HepG2 (cell line): ENCODE measurements at regions not wholly inside any gene's neighbourhood (a gene's known extent, or its start where the extent isn't known, plus 50 kb on each side); places are given as distances from the start of the nearest gene placed in this dataset.

Experiments
- ATAC-seq: fragments of 200-7000 bp; cut with Tn5 transposase; 3 replicates; pipeline ENCODE4 v1.9.1; 2020; ENCODE audit warnings: mild to moderate bottlenecking, moderate library complexity
- BruUV-seq: library from RNA; stranded (reverse); fragments of 400-500 nt; replicated peaks from 2 replicates; lab custom pipeline; 2021; lab: Mats Ljungman, UMichigan
- CTCF ChIA-PET: fragments of 300-600 bp; formaldehyde crosslinking; extraction: SDS; loops from one replicate; lab custom pipeline; 2021; ENCODE audit warnings: low total read pairs, inconsistent platforms, low intra/inter-chr PET ratio; lab: Yijun Ruan, JAX
- POLR2A ChIA-PET: fragments of 350-600 bp; sonication (Branson Sonifier 250); formaldehyde crosslinking; loops from one replicate; lab custom pipeline; 2020; ENCODE audit warnings: antibody characterized with exemption, inconsistent platforms; lab: Yijun Ruan, JAX
- DNase-seq: peaks from one replicate; pipeline ENCODE4 v3.0.0-alpha.2; 2015; ENCODE audit warnings: low spot score
- FAIRE-seq: peaks from 3 replicates; lab custom pipeline; 2011; peaks lifted over from hg19 to GRCh38; lab: Jason Lieb, UNC
- H2AFZ ChIP-seq: one replicate; pipeline ENCODE4 v1.6.1; 2011; ENCODE audit warnings: low read length, inconsistent platforms
- H3K27ac ChIP-seq: fragments of 300-600 bp; 3 replicates; pipeline ENCODE4 v1.8.0; 2011; ENCODE audit warnings: mixed run types, mild to moderate bottlenecking, mixed read lengths, low read length, inconsistent platforms; ENCODE audit not compliant: insufficient read depth; ENCODE audit errors: extremely low read length
- H3K27me3 ChIP-seq, 2 experiments: fragments of 200-600 bp in 1 of 2; 2 replicates in 1 of 2; 3 replicates in 1 of 2; pipeline versions ENCODE4 v1.6.0 to v1.8.0; 2011; ENCODE audit warnings: low read length in 2 of 2, mild to moderate bottlenecking in 2 of 2, moderate library complexity in 2 of 2, inconsistent platforms in 1 of 2; ENCODE audit not compliant: insufficient read depth in 2 of 2, control insufficient read depth in 1 of 2
- H3K36me3 ChIP-seq, 2 experiments: fragments of 200-600 bp in 1 of 2; replicated peaks in 1 of 2; 2 replicates in 1 of 2; 3 replicates in 1 of 2; pipeline versions ENCODE4 v1.5.1 to v1.8.0; 2011; ENCODE audit warnings: low read length in 2 of 2, inconsistent platforms in 1 of 2; ENCODE audit not compliant: insufficient read depth in 2 of 2, control insufficient read depth in 1 of 2
- H3K4me1 ChIP-seq: 2 replicates; pipeline ENCODE4 v1.5.1; 2012; ENCODE audit warnings: low read length, inconsistent platforms; ENCODE audit not compliant: insufficient read depth
- H3K4me2 ChIP-seq: 2 replicates; pipeline ENCODE4 v1.6.0; 2011; ENCODE audit warnings: low read depth, low read length, inconsistent platforms
- H3K4me3 ChIP-seq, 3 experiments: fragments of 200-600 bp in 1 of 3; sonication (generic), shearing (Covaris generic) in 1 of 3; replicated peaks in 1 of 3; 2 replicates each; pipeline ENCODE4 v1.5.1; 2011 to 2016; ENCODE audit warnings: low read length in 3 of 3, inconsistent platforms in 2 of 3, low read depth in 2 of 3, mild to moderate bottlenecking in 2 of 3, control low read depth in 1 of 3, mixed read lengths in 1 of 3; ENCODE audit not compliant: insufficient read depth in 1 of 3
- H3K79me2 ChIP-seq: one replicate; pipeline ENCODE4 v1.6.1; 2011; ENCODE audit warnings: low read length, inconsistent platforms; ENCODE audit not compliant: insufficient read depth
- H3K9ac ChIP-seq: 2 replicates; pipeline ENCODE4 v1.6.0; 2011; ENCODE audit warnings: mild to moderate bottlenecking, low read depth, low read length, inconsistent platforms; ENCODE audit not compliant: insufficient read depth
- H3K9me3 ChIP-seq: 2 replicates; pipeline ENCODE4 v1.5.1; 2012; ENCODE audit warnings: mild to moderate bottlenecking, low read length
- H4K20me1 ChIP-seq: 2 replicates; pipeline ENCODE4 v1.6.0; 2011; ENCODE audit warnings: inconsistent platforms, mild to moderate bottlenecking, low read length, moderate library complexity; ENCODE audit not compliant: insufficient read depth
- SMAD3 ChIP-seq: sonication (generic); formaldehyde crosslinking; IDR thresholded peaks from 2 replicates; pipeline ENCODE4 v1.4.0; 2020; ENCODE audit warnings: missing genetic modification reagents
- STAG1 ChIP-seq: sonication (generic); formaldehyde crosslinking; IDR thresholded peaks from 2 replicates; pipeline ENCODE4 v1.4.0; 2020; ENCODE audit warnings: missing genetic modification reagents
- ZNF709 ChIP-seq: sonication (generic); formaldehyde crosslinking; IDR thresholded peaks from 2 replicates; pipeline ENCODE4 v1.5.0; 2020; ENCODE audit warnings: mild to moderate bottlenecking, missing genetic modification reagents
- WGBS: methylation state at CpG from one replicate; pipeline ENCODE4 v1.1.6; 2017; ENCODE audit warnings: low lambda C conversion rate; 5-methylcytosine and 5-hydroxymethylcytosine counted together
- in situ Hi-C: cut with HindIII; loops from 2 replicates; pipeline ENCODE4 v1.10.0; 2017; ENCODE audit warnings: low pct_unique_long_range_greater_than_20kb; ENCODE audit not compliant: extremely low pct_ligation_motif_present
- intact Hi-C: fragments of 100-400 bp; cut with micrococcal nuclease; formaldehyde crosslinking; loops from one replicate; pipeline ENCODE4 v1.10.0; 2022; ENCODE audit not compliant: unreplicated experiment
- TF ChIP-seq, protein P1 (sequence below): sonication (generic); formaldehyde crosslinking; IDR thresholded peaks from 2 replicates; pipeline ENCODE4 v1.8.0; 2022; ENCODE audit warnings: mild to moderate bottlenecking, missing genetic modification reagents, moderate library complexity

DNA sequence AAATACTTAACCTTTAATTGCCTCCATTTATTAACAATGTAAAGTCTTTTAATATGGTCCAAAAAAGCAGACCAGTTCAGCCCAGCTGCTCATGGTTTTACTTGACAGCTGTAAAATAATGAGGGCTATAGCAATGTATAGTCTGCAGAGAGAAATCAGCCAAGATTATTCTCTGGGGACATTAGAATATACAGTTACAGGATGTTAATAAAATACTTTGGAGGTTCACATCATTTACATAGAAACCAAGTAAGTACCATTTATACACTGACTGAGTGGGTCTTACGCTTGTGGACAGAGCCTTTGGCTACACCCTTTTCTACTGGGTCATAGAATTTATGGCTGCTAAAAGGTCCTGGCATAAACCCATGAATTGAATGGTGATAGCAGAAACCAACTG lies 340.7 kb upstream of the CELF2 start:
- CTCF ChIA-PET, result no interaction called here
- no peak for TF ChIP-seq ZNF709 (CRISPR knock-in tag)
- TF ChIP-seq, protein P1, sequence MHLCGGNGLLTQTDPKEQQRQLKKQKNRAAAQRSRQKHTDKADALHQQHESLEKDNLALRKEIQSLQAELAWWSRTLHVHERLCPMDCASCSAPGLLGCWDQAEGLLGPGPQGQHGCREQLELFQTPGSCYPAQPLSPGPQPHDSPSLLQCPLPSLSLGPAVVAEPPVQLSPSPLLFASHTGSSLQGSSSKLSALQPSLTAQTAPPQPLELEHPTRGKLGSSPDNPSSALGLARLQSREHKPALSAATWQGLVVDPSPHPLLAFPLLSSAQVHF (CRISPR knock-in tag), result no peak

DNA sequence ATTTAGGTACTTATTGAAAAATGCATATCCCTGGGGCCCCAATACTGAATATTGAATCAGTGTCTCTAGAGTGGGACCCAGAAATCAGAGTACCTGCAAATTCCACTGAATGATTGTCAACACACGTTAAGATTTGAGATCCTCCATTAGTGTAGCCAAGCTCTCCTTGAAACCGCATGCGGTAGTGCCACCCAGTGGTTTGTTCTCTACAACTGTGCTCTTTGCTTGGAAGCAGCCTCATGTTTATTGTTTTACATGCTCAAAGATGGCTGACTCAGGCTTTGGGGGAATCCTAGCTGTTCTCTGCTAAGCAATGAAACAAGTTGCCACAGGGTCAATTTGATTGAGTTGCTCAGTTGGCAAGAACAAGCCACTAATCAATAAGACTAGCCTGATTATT lies 340.2 kb upstream of the CELF2 start:
- FAIRE-seq, result no peak
- Histone ChIP-seq H3K79me2 (no peaks in the 10 kb centered on the region), H3K27me3 (no peaks in the 10 kb centered on the region), H3K36me3 (no peaks in the 10 kb centered on the region), H3K9me3 (peaks cover 93% of the 10 kb centered on the region), H4K20me1 (no peaks in the 10 kb centered on the region), H3K4me1 (no peaks in the 10 kb centered on the region)
- no peak for DNase-seq
- POLR2A ChIA-PET, result no interaction called here
- no TSS peak for BruUV-seq
- TF ChIP-seq SMAD3 (CRISPR knock-in tag) (no peak), STAG1 (0 out of 2 replicates have a peak, but pooled peaks have one; percentile 7)
- TF ChIP-seq, all 625 proteins: peak for 1
- H3K9ac ChIP-seq, result no peak overlapping the region
- in situ Hi-C loops (no loop called here), intact Hi-C loops (no loop called here)
- no peak overlapping the region for H3K4me2 ChIP-seq
- H3K27ac ChIP-seq, result no peak overlapping the region
- no peak overlapping the region for H2AFZ ChIP-seq
- H3K4me3 ChIP-seq, result no peak overlapping the region
- CTCF ChIA-PET, result no interaction called here
- WGBS, result 0% methylated on average over 1 of the region's 3 CpGs
- no peak for ATAC-seq

More for the DNA sequence above, 340.7 kb upstream of the CELF2 start:
- Histone ChIP-seq H3K9ac (no peak overlapping the region), H3K9me3 (peaks cover 92% of the 10 kb centered on the region), H4K20me1 (no peaks in the 10 kb centered on the region), H3K4me3 (no peak overlapping the region), H3K27ac (no peak overlapping the region), H3K79me2 (no peaks in the 10 kb centered on the region), H3K4me2 (no peak overlapping the region), H3K36me3 (no peaks in the 10 kb centered on the region), H3K27me3 (no peaks in the 10 kb centered on the region), H2AFZ (no peak overlapping the region), H3K4me1 (no peaks in the 10 kb centered on the region)
- DNase-seq (no peak), FAIRE-seq (no peak), ATAC-seq (no peak)
- no TSS peak for BruUV-seq
- POLR2A ChIA-PET, result no interaction called here
- in situ Hi-C loops, result no loop called here
- no CpG with 5 or more reads among the region's 1 CpG for WGBS
- intact Hi-C loops, result no loop called here
